Renal pelvis (tissue), 1 donor: ENCODE measurements at regions not wholly inside any gene's neighbourhood (a gene's known extent, or its start where the extent isn't known, plus 50 kb on each side); places are given as distances from the start of the nearest gene placed in this dataset.
"Not testable (repeated sequence)": the region's sequence is repeated elsewhere in the genome, so short reads cannot be mapped to it uniquely, and the experiment has no call there.

ENCODE experiments used
- DNase-seq: peaks from one replicate; pipeline ENCODE4 v3.0.0-alpha.2; 2013

- no peak for DNase-seq
Measured at GRCh38 chr3:152667267-152667666, 167.7 kb upstream of the P2RY1 start.

GRCh38 chr3:152669560-152669959, 165.4 kb upstream of the P2RY1 start:
- DNase-seq, result no peak

GRCh38 chr3:152671446-152672319, 163.2 kb upstream of the P2RY1 start:
- DNase-seq, result no peak

GRCh38 chr3:152672320-152672649, 162.6 kb upstream of the P2RY1 start:
- DNase-seq, result no peak

- no peak for DNase-seq
Measured at GRCh38 chr3:152676810-152677379, 158.0 kb upstream of the P2RY1 start.

GRCh38 chr3:152677491-152677890, 157.4 kb upstream of the P2RY1 start:
- DNase-seq, result no peak

GRCh38 chr3:152682477-152682876, 152.5 kb upstream of the P2RY1 start:
- no peak for DNase-seq

- DNase-seq, result no peak
Measured at GRCh38 chr3:152683521-152683999, 151.4 kb upstream of the P2RY1 start.

- DNase-seq, result no peak
Measured at GRCh38 chr3:152684279-152684678, 150.7 kb upstream of the P2RY1 start.

- DNase-seq, result no peak
Measured at GRCh38 chr3:152688313-152688712, 146.6 kb upstream of the P2RY1 start.

- not testable (repeated sequence) for DNase-seq
Measured at GRCh38 chr3:152692326-152692725, 142.6 kb upstream of the P2RY1 start.

- not testable (repeated sequence) for DNase-seq
Measured at GRCh38 chr3:152693521-152694250, 141.2 kb upstream of the P2RY1 start.

GRCh38 chr3:152695840-152696239, 139.1 kb upstream of the P2RY1 start:
- no peak for DNase-seq

GRCh38 chr3:152696962-152697361, 138.0 kb upstream of the P2RY1 start:
- no peak for DNase-seq

- DNase-seq, result no peak
Measured at GRCh38 chr3:152703245-152703890, 131.6 kb upstream of the P2RY1 start.

- no peak for DNase-seq
Measured at GRCh38 chr3:152706991-152707713, 127.8 kb upstream of the P2RY1 start.

- no peak for DNase-seq
Measured at GRCh38 chr3:152709659-152710058, 125.3 kb upstream of the P2RY1 start.

- DNase-seq, result no peak
Measured at GRCh38 chr3:152710549-152710948, 124.4 kb upstream of the P2RY1 start.

GRCh38 chr3:152713989-152714388, 120.9 kb upstream of the P2RY1 start:
- DNase-seq, result no peak

- no peak for DNase-seq
Measured at GRCh38 chr3:152714507-152714906, 120.4 kb upstream of the P2RY1 start.

- no peak for DNase-seq
Measured at GRCh38 chr3:152717252-152717651, 117.7 kb upstream of the P2RY1 start.

GRCh38 chr3:152718810-152719209, 116.1 kb upstream of the P2RY1 start:
- DNase-seq, result no peak
